H9 (cell line): ENCODE measurements at regions not wholly inside any gene's neighbourhood (a gene's known extent, or its start where the extent isn't known, plus 50 kb on each side); places are given as distances from the start of the nearest gene placed in this dataset.

Experiments used
- DNase-seq: peaks from one replicate; pipeline ENCODE4 v3.0.0-alpha.2; 2017
- H2AFZ ChIP-seq: one replicate; pipeline ENCODE4 v1.6.1; 2013; ENCODE audit warnings: mild to moderate bottlenecking, low read length, control low read depth, moderate library complexity
- H2AK5ac ChIP-seq: 2 replicates; pipeline ENCODE4 v1.6.1; 2013; ENCODE audit warnings: low read length, control low read depth, mixed read lengths; ENCODE audit not compliant: insufficient read length
- H2BK120ac ChIP-seq: one replicate; pipeline ENCODE4 v1.6.1; 2013; ENCODE audit warnings: low read depth, mild to moderate bottlenecking, low read length, control low read depth, inconsistent platforms; ENCODE audit not compliant: poor library complexity, severe bottlenecking
- H2BK12ac ChIP-seq: 2 replicates; pipeline ENCODE4 v1.6.1; 2013; ENCODE audit warnings: low read length, control low read depth, mixed read lengths, low read depth; ENCODE audit not compliant: insufficient read length
- H2BK15ac ChIP-seq: 2 replicates; pipeline ENCODE4 v1.6.1; 2013; ENCODE audit warnings: low read depth, low read length, control low read depth
- H2BK20ac ChIP-seq: one replicate; pipeline ENCODE4 v1.6.1; 2013; ENCODE audit warnings: low read depth, mild to moderate bottlenecking, low read length, control low read depth, inconsistent platforms; ENCODE audit not compliant: poor library complexity, severe bottlenecking
- H2BK5ac ChIP-seq: 2 replicates; pipeline ENCODE4 v1.6.1; 2013; ENCODE audit warnings: low read length, control low read depth, mixed read lengths; ENCODE audit not compliant: insufficient read length
- H3K14ac ChIP-seq: 2 replicates; pipeline ENCODE4 v1.6.1; 2013; ENCODE audit warnings: low read length, control low read depth; ENCODE audit not compliant: insufficient read depth
- H3K18ac ChIP-seq: 2 replicates; pipeline ENCODE4 v1.6.1; 2013; ENCODE audit warnings: low read depth, mild to moderate bottlenecking, mixed read lengths, low read length, control low read depth; ENCODE audit not compliant: insufficient read length
- H3K23ac ChIP-seq: 2 replicates; pipeline ENCODE4 v1.6.1; 2013; ENCODE audit warnings: low read length, control low read depth, mixed read lengths, low read depth; ENCODE audit not compliant: insufficient read length
- H3K23me2 ChIP-seq: 2 replicates; pipeline ENCODE4 v1.6.1; 2013; ENCODE audit warnings: low read depth, mild to moderate bottlenecking, mixed read lengths, low read length, control low read depth; ENCODE audit not compliant: insufficient read length, poor library complexity, severe bottlenecking
- H3K27ac ChIP-seq: 2 replicates; pipeline ENCODE4 v1.5.1; 2013; ENCODE audit warnings: low read length, control low read depth, mixed read lengths, low read depth; ENCODE audit not compliant: insufficient read length
- H3K27me3 ChIP-seq: 2 replicates; pipeline ENCODE4 v1.6.1; 2013; ENCODE audit warnings: low read length, control low read depth, inconsistent platforms; ENCODE audit not compliant: insufficient read depth
- H3K4ac ChIP-seq: 2 replicates; pipeline ENCODE4 v1.6.1; 2013; ENCODE audit warnings: low read depth, mild to moderate bottlenecking, control low read depth, inconsistent platforms, low read length, moderate library complexity
- H3K4me1 ChIP-seq: 2 replicates; pipeline ENCODE4 v1.6.1; 2013; ENCODE audit warnings: low read length, control low read depth, inconsistent platforms; ENCODE audit not compliant: insufficient read depth
- H3K4me2 ChIP-seq: 2 replicates; pipeline ENCODE4 v1.6.1; 2013; ENCODE audit warnings: low read length, control low read depth, mixed read lengths; ENCODE audit not compliant: insufficient read length, insufficient read depth
- H3K56ac ChIP-seq: 2 replicates; pipeline ENCODE4 v1.6.1; 2013; ENCODE audit warnings: low read depth, mild to moderate bottlenecking, mixed read lengths, low read length, control low read depth; ENCODE audit not compliant: insufficient read length
- H3K79me1 ChIP-seq: 2 replicates; pipeline ENCODE4 v1.6.1; 2013; ENCODE audit warnings: low read depth, mild to moderate bottlenecking, moderate library complexity, low read length, control low read depth, inconsistent platforms; ENCODE audit not compliant: insufficient read depth, poor library complexity, severe bottlenecking
- H3K79me2 ChIP-seq: 2 replicates; pipeline ENCODE4 v1.6.1; 2013; ENCODE audit warnings: low read length, control low read depth, inconsistent platforms; ENCODE audit not compliant: insufficient read depth
- H3K9ac ChIP-seq: 2 replicates; pipeline ENCODE4 v1.6.1; 2013; ENCODE audit warnings: low read length, control low read depth, mixed read lengths; ENCODE audit not compliant: insufficient read length; ENCODE audit errors: extremely low read depth
- H3K9me3 ChIP-seq: one replicate; pipeline ENCODE4 v1.6.1; 2013; ENCODE audit warnings: low read depth, low read length, inconsistent platforms; ENCODE audit not compliant: control insufficient read depth
- H3T11ph ChIP-seq: one replicate; pipeline ENCODE4 v1.6.1; 2013; ENCODE audit warnings: mild to moderate bottlenecking, low read length, control low read depth, inconsistent platforms
- H4K20me1 ChIP-seq: one replicate; pipeline ENCODE4 v1.6.1; 2013; ENCODE audit not compliant: control insufficient read depth, insufficient read length, insufficient read depth
- H4K5ac ChIP-seq: 2 replicates; pipeline ENCODE4 v1.6.1; 2013; ENCODE audit warnings: low read depth, mild to moderate bottlenecking, mixed read lengths, low read length, control low read depth; ENCODE audit not compliant: insufficient read length
- H4K8ac ChIP-seq: replicated peaks from 2 replicates; pipeline ENCODE4 v1.6.1; 2013; ENCODE audit warnings: low read length, control low read depth, mixed read lengths, low read depth; ENCODE audit not compliant: insufficient read length
- H4K91ac ChIP-seq: 2 replicates; pipeline ENCODE4 v1.6.1; 2013; ENCODE audit warnings: low read depth, mild to moderate bottlenecking, moderate library complexity, mixed read lengths, low read length, control low read depth; ENCODE audit not compliant: insufficient read length
- H3K27ac Mint-ChIP-seq, 3 experiments: 2 replicates in 2 of 3; 3 replicates in 1 of 3; pipeline ENCODE4 v1.8.0; 2020 to 2021; ENCODE audit warnings: mixed read lengths in 3 of 3, mild to moderate bottlenecking in 1 of 3, moderate library complexity in 1 of 3
- H3K27me3 Mint-ChIP-seq: 2 replicates; pipeline ENCODE4 v1.8.0; 2021; ENCODE audit warnings: low read depth, mild to moderate bottlenecking, moderate library complexity, mixed read lengths
- H3K36me3 Mint-ChIP-seq, 3 experiments: 2 replicates in 2 of 3; 3 replicates in 1 of 3; pipeline ENCODE4 v1.8.0; 2020 to 2021; ENCODE audit warnings: low read depth in 3 of 3, mixed read lengths in 3 of 3; ENCODE audit not compliant: insufficient read depth in 1 of 3
- H3K4me1 Mint-ChIP-seq, 2 experiments: 2 replicates each; pipeline ENCODE4 v1.8.0; 2020; ENCODE audit warnings: mixed read lengths in 2 of 2
- H3K4me3 Mint-ChIP-seq, 2 experiments: 2 replicates in 1 of 2; 3 replicates in 1 of 2; pipeline ENCODE4 v1.8.0; 2020 to 2021; ENCODE audit warnings: mild to moderate bottlenecking in 2 of 2, mixed read lengths in 2 of 2, moderate library complexity in 1 of 2
- H3K9me3 Mint-ChIP-seq, 2 experiments: 2 replicates in 1 of 2; 3 replicates in 1 of 2; pipeline ENCODE4 v1.8.0; 2020; ENCODE audit warnings: mild to moderate bottlenecking in 2 of 2, mixed read lengths in 2 of 2, moderate library complexity in 1 of 2
- CTCF ChIP-seq: fragments of 200-600 bp; sonication (generic); conservative IDR thresholded peaks from 3 replicates; pipeline ENCODE4 v1.8.0; 2021; ENCODE audit warnings: antibody characterized with exemption, mild to moderate bottlenecking
- WGBS: extraction: QIAGEN DNeasy Blood & Tissue Kit; methylation state at CpG from one replicate; pipeline ENCODE4 v1.1.7; 2013; ENCODE audit warnings: missing lambda C conversion rate, low lambda C conversion rate, mixed read lengths; ENCODE audit not compliant: insufficient read length; ENCODE audit errors: extremely low coverage; 5-methylcytosine and 5-hydroxymethylcytosine counted together

- Histone ChIP-seq H2BK20ac (no peak overlapping the region), H2AK5ac (no peak overlapping the region), H3K23me2 (no peaks in the 10 kb centered on the region), H2BK12ac (no peak overlapping the region), H3K4ac (no peak overlapping the region), H4K5ac (no peak overlapping the region), H3K27ac (no peak overlapping the region), H3K79me1 (no peaks in the 10 kb centered on the region), H3T11ph (no peak overlapping the region), H2BK5ac (no peak overlapping the region), H3K56ac (no peak overlapping the region), H3K9me3 (no peaks in the 10 kb centered on the region), H3K23ac (no peak overlapping the region), H3K4me1 (no peaks in the 10 kb centered on the region), H3K14ac (no peak overlapping the region), H4K8ac (no peak overlapping the region), H2BK120ac (no peak overlapping the region), H4K20me1 (no peaks in the 10 kb centered on the region), H3K18ac (no peak overlapping the region), H2BK15ac (no peak overlapping the region), H3K4me2 (no peak overlapping the region), H3K9ac (no peak overlapping the region), H3K27me3 (no peaks in the 10 kb centered on the region), H3K79me2 (no peaks in the 10 kb centered on the region), H2AFZ (no peak overlapping the region), H4K91ac (no peak overlapping the region)
- Mint-ChIP-seq H3K27me3 (peaks cover 2% of the 10 kb centered on the region; the same call in 1 of the 2 replicates), H3K36me3 (no peaks in the 10 kb centered on the region), H3K9me3 (no peaks in the 10 kb centered on the region), H3K4me3 (no peak overlapping the region), H3K4me1 (peaks cover 0 to 8% of the 10 kb centered on the region in 2 experiments; a peak in 2 of 4 replicates), H3K27ac (no peak overlapping the region)
- no peak for DNase-seq
- no peak for TF ChIP-seq CTCF
- no CpG with 5 or more reads among the region's 2 CpGs for WGBS
Measured at GRCh38 chr11:112509300-112509699, 248.6 kb upstream of the PLET1 start.
